ENCODE measurements at regions not wholly inside any gene's neighbourhood (a gene's known extent, or its start where the extent isn't known, plus 50 kb on each side); places are given as distances from the start of the nearest gene placed in this dataset.

- no peak overlapping the region for H3K4me3 Mint-ChIP-seq
- H3K27ac Mint-ChIP-seq, result no peak overlapping the region
- no peak overlapping the region for H4K5ac ChIP-seq (ENCODE audit: insufficient read length, low read depth, low read length)
- no peak overlapping the region for H4K91ac ChIP-seq (ENCODE audit: insufficient read length, low read depth, low read length)
- no peaks in the 10 kb centered on the region for H3K9me3 Mint-ChIP-seq
- H2BK12ac ChIP-seq (ENCODE audit: insufficient read length, low read depth, low read length), result no peak overlapping the region
- H2AFZ ChIP-seq (ENCODE audit: low read length), result no peak overlapping the region
- H2BK20ac ChIP-seq (ENCODE audit: low read depth, low read length, poor library complexity, severe bottlenecking), result no peak overlapping the region
- H4K20me1 ChIP-seq (ENCODE audit: control insufficient read depth, insufficient read depth, insufficient read length), result no peaks in the 10 kb centered on the region
- no peak overlapping the region for H3K23ac ChIP-seq (ENCODE audit: insufficient read length, low read depth, low read length)
- no peaks in the 10 kb centered on the region for H3K27me3 Mint-ChIP-seq (ENCODE audit: low read depth)
- no peak overlapping the region for H3K4ac ChIP-seq (ENCODE audit: low read depth, low read length)
- H3K23me2 ChIP-seq (ENCODE audit: insufficient read length, low read depth, low read length, poor library complexity, severe bottlenecking), result no peaks in the 10 kb centered on the region
- no peak overlapping the region for H3K14ac ChIP-seq (ENCODE audit: insufficient read depth, low read length)
- H3K36me3 Mint-ChIP-seq (ENCODE audit: insufficient read depth in 1 of 3, low read depth in 3 of 3), result no peaks in the 10 kb centered on the region
- H3K9ac ChIP-seq (ENCODE audit: extremely low read depth, insufficient read length, low read length), result no peak overlapping the region
- no peak overlapping the region for H3K27ac ChIP-seq (ENCODE audit: insufficient read length, low read depth, low read length)
- no peak overlapping the region for H3T11ph ChIP-seq (ENCODE audit: low read length)
- H3K18ac ChIP-seq (ENCODE audit: insufficient read length, low read depth, low read length), result no peak overlapping the region
- no CpG with 5 or more reads among the region's 2 CpGs for WGBS (ENCODE audit: extremely low coverage, insufficient read length, low lambda C conversion rate)
- no peak for DNase-seq
- H2BK120ac ChIP-seq (ENCODE audit: low read depth, low read length, poor library complexity, severe bottlenecking), result no peak overlapping the region
- H3K79me1 ChIP-seq (ENCODE audit: insufficient read depth, low read depth, low read length, poor library complexity, severe bottlenecking), result no peaks in the 10 kb centered on the region
- no peak overlapping the region for H2BK5ac ChIP-seq (ENCODE audit: insufficient read length, low read length)
- H3K56ac ChIP-seq (ENCODE audit: insufficient read length, low read depth, low read length), result no peak overlapping the region
- H3K79me2 ChIP-seq (ENCODE audit: insufficient read depth, low read length), result no peaks in the 10 kb centered on the region
- H3K9me3 ChIP-seq (ENCODE audit: control insufficient read depth, low read depth, low read length), result no peaks in the 10 kb centered on the region
- H4K8ac ChIP-seq (replicated peaks; ENCODE audit: insufficient read length, low read depth, low read length), result no peak overlapping the region
- H3K4me1 Mint-ChIP-seq, result no peaks in the 10 kb centered on the region
- no peaks in the 10 kb centered on the region for H3K27me3 ChIP-seq (ENCODE audit: insufficient read depth, low read length)
- TF ChIP-seq CTCF (conservative IDR thresholded peaks at IDR 0.05), result no peak
- no peak overlapping the region for H3K4me2 ChIP-seq (ENCODE audit: insufficient read depth, insufficient read length, low read length)
- no peaks in the 10 kb centered on the region for H3K4me1 ChIP-seq (ENCODE audit: insufficient read depth, low read length)
- H2AK5ac ChIP-seq (ENCODE audit: insufficient read length, low read length), result no peak overlapping the region
- no peak overlapping the region for H2BK15ac ChIP-seq (ENCODE audit: low read depth, low read length)
These were observed 521.4 kb downstream of the FBXO15 start for GRCh38 chr18:73626221-73626620.

Data from H9 (cell line).